Activated T-cell treated with anti-CD3 and anti-CD28 coated beads, Interleukin-2, amount 50 U/mL, for 48 hours (primary cell): ENCODE measurements at regions not wholly inside any gene's neighbourhood (a gene's known extent, or its start where the extent isn't known, plus 50 kb on each side); places are given as distances from the start of the nearest gene placed in this dataset.
"Not testable (repeated sequence)": the region's sequence is repeated elsewhere in the genome, so short reads cannot be mapped to it uniquely, and the experiment has no call there.

Experiments
- DNase-seq, 2 experiments: peaks; one replicate each; pipeline ENCODE4 v3.0.0-alpha.2; 2020

- DNase-seq, result no peak
Measured at GRCh38 chr11:11000579-11001283, 142.9 kb upstream of the ZBED5 start.

- no peak for DNase-seq
Measured at GRCh38 chr11:10998674-10999073, 140.8 kb upstream of the ZBED5 start.

- DNase-seq, result no peak
Measured at GRCh38 chr11:10996678-10997077, 138.8 kb upstream of the ZBED5 start.

GRCh38 chr11:10993640-10994039 lies 135.8 kb upstream of the ZBED5 start:
- DNase-seq, result no peak

- DNase-seq, result no peak
Measured at GRCh38 chr11:10993186-10993585, 135.3 kb upstream of the ZBED5 start.

- no peak for DNase-seq
Measured at GRCh38 chr11:10991393-10991792, 133.5 kb upstream of the ZBED5 start.

- DNase-seq, result no peak
Measured at GRCh38 chr11:10990637-10991193, 132.9 kb upstream of the ZBED5 start.

GRCh38 chr11:10990160-10990559 lies 132.3 kb upstream of the ZBED5 start:
- DNase-seq, result no peak

GRCh38 chr11:10986006-10986405 lies 128.2 kb upstream of the ZBED5 start:
- no peak for DNase-seq

- no peak for DNase-seq
Measured at GRCh38 chr11:10984742-10985141, 126.9 kb upstream of the ZBED5 start.

- no peak for DNase-seq
Measured at GRCh38 chr11:10984250-10984649, 126.4 kb upstream of the ZBED5 start.

GRCh38 chr11:10982704-10983510 lies 125.1 kb upstream of the ZBED5 start:
- no peak for DNase-seq

GRCh38 chr11:10979529-10979928 lies 121.7 kb upstream of the ZBED5 start:
- DNase-seq, result no peak

GRCh38 chr11:10978198-10978597 lies 120.3 kb upstream of the ZBED5 start:
- DNase-seq, result no peak

- no peak for DNase-seq
Measured at GRCh38 chr11:10975287-10975721, 117.5 kb upstream of the ZBED5 start.

- no peak for DNase-seq
Measured at GRCh38 chr11:10973416-10973815, 115.6 kb upstream of the ZBED5 start.

GRCh38 chr11:10970926-10971325 lies 113.1 kb upstream of the ZBED5 start:
- no peak for DNase-seq

GRCh38 chr11:10969387-10969786 lies 111.5 kb upstream of the ZBED5 start:
- no peak for DNase-seq

- DNase-seq, result not testable (repeated sequence)
Measured at GRCh38 chr11:10956884-10957283, 99.0 kb upstream of the ZBED5 start.

GRCh38 chr11:10955616-10956015 lies 97.8 kb upstream of the ZBED5 start:
- DNase-seq, result no peak

- no peak for DNase-seq
Measured at GRCh38 chr11:10954184-10954583, 96.3 kb upstream of the ZBED5 start.

GRCh38 chr11:10952872-10953271 lies 95.0 kb upstream of the ZBED5 start:
- no peak for DNase-seq

- DNase-seq, result not testable (repeated sequence)
Measured at GRCh38 chr11:10947935-10948334, 90.1 kb upstream of the ZBED5 start.

GRCh38 chr11:10946072-10946471 lies 88.2 kb upstream of the ZBED5 start:
- DNase-seq, result no peak
